HepG2 (cell line): ENCODE measurements at regions not wholly inside any gene's neighbourhood (a gene's known extent, or its start where the extent isn't known, plus 50 kb on each side); places are given as distances from the start of the nearest gene placed in this dataset.

Source experiments
- CC2D1A ChIP-seq: sonication (generic); formaldehyde crosslinking; IDR thresholded peaks from 2 replicates; pipeline ENCODE4 v1.8.1; 2023; ENCODE audit warnings: mild to moderate bottlenecking, missing genetic modification reagents
- CEBPZ ChIP-seq: IDR thresholded peaks from 2 replicates; pipeline ENCODE4 v1.6.1; 2012; ENCODE audit warnings: low read length, improper control_type of control experiment
- DDIT3 ChIP-seq: sonication (generic); formaldehyde crosslinking; IDR thresholded peaks from 2 replicates; pipeline ENCODE4 v1.4.0; 2020; ENCODE audit warnings: mild to moderate bottlenecking, missing genetic modification reagents
- DRAP1 ChIP-seq: IDR thresholded peaks from 2 replicates; pipeline ENCODE4 v1.6.1; 2016; ENCODE audit warnings: missing genetic modification reagents, missing compliant biosample characterization
- FOXO4 ChIP-seq: sonication (generic); formaldehyde crosslinking; conservative IDR thresholded peaks from 2 replicates; pipeline ENCODE4 v1.8.1; 2023; ENCODE audit warnings: missing genetic modification reagents
- FOXP1 ChIP-seq, 2 experiments: fragments of 450-650 bp in 1 of 2; IDR thresholded peaks; 2 replicates each; pipeline ENCODE4 v1.6.1; 2017 to 2018; ENCODE audit warnings: antibody characterized with exemption in 1 of 2
- NCOR1 ChIP-seq: fragments of 200-600 bp; sonication (generic); IDR thresholded peaks from 2 replicates; pipeline ENCODE4 v1.7.0; 2017; ENCODE audit warnings: antibody characterized with exemption, low read length, borderline replicate concordance
- NFKBIZ ChIP-seq: IDR thresholded peaks from 2 replicates; pipeline ENCODE4 v1.6.1; 2018; ENCODE audit warnings: missing genetic modification reagents, missing compliant biosample characterization
- NFYC ChIP-seq: IDR thresholded peaks from 2 replicates; pipeline ENCODE4 v1.6.1; 2016; ENCODE audit warnings: missing genetic modification reagents, missing compliant biosample characterization
- PAX8 ChIP-seq: sonication (generic); formaldehyde crosslinking; IDR thresholded peaks from 2 replicates; pipeline ENCODE4 v1.8.0; 2022; ENCODE audit warnings: mild to moderate bottlenecking, missing genetic modification reagents, borderline replicate concordance
- PRPF4 ChIP-seq: fragments of 200-400 bp; formaldehyde crosslinking; IDR thresholded peaks from 2 replicates; pipeline ENCODE4 v1.6.1; 2016; ENCODE audit warnings: low read length, low read depth; ENCODE audit not compliant: poor library complexity, severe bottlenecking
- RFX1 ChIP-seq: fragments of 450-650 bp; IDR thresholded peaks from 2 replicates; pipeline ENCODE4 v1.6.1; 2017
- TARDBP ChIP-seq: sonication (generic); formaldehyde crosslinking; IDR thresholded peaks from 2 replicates; pipeline ENCODE4 v1.8.0; 2022; ENCODE audit warnings: mild to moderate bottlenecking, missing genetic modification reagents
- TBX2 ChIP-seq: sonication (generic); formaldehyde crosslinking; IDR thresholded peaks from 2 replicates; pipeline ENCODE4 v1.5.0; 2020; ENCODE audit warnings: missing genetic modification reagents, mild to moderate bottlenecking, borderline replicate concordance
- U2AF1 ChIP-seq: fragments of 200-400 bp; formaldehyde crosslinking; optimal IDR thresholded peaks from 2 replicates; pipeline ENCODE3; 2017; ENCODE audit warnings: mild to moderate bottlenecking, low read depth, low read length
- ZGPAT ChIP-seq: IDR thresholded peaks from 2 replicates; pipeline ENCODE4 v1.6.1; 2016; ENCODE audit warnings: mild to moderate bottlenecking
- ZNF260 ChIP-seq: sonication (generic); formaldehyde crosslinking; IDR thresholded peaks from 2 replicates; pipeline ENCODE4 v1.4.0; 2020; ENCODE audit warnings: missing genetic modification reagents, low read depth, mild to moderate bottlenecking, borderline replicate concordance
- ZNF282 ChIP-seq: fragments of 450-650 bp; IDR thresholded peaks from 2 replicates; pipeline ENCODE4 v1.6.1; 2018; ENCODE audit not compliant: partially characterized antibody
- ZNF460 ChIP-seq: sonication (generic); formaldehyde crosslinking; IDR thresholded peaks from 2 replicates; pipeline ENCODE4 v1.5.1; 2020; ENCODE audit warnings: missing genetic modification reagents, mild to moderate bottlenecking, borderline replicate concordance
- ZNF644 ChIP-seq: IDR thresholded peaks from 2 replicates; pipeline ENCODE4 v1.6.1; 2016; ENCODE audit warnings: low read depth
- ZNF790 ChIP-seq: sonication (generic); formaldehyde crosslinking; IDR thresholded peaks from 2 replicates; pipeline ENCODE4 v1.8.0; 2022; ENCODE audit warnings: missing genetic modification reagents, mild to moderate bottlenecking, borderline replicate concordance
- ZNF839 ChIP-seq: sonication (generic); formaldehyde crosslinking; IDR thresholded peaks from 2 replicates; pipeline ENCODE4 v1.4.0; 2020; ENCODE audit warnings: missing genetic modification reagents, mild to moderate bottlenecking, borderline replicate concordance
- ZNF850 ChIP-seq: sonication (generic); formaldehyde crosslinking; conservative IDR thresholded peaks from 2 replicates; pipeline ENCODE4 v1.9.0; 2021; ENCODE audit warnings: mild to moderate bottlenecking, missing genetic modification reagents

GRCh38 chr20:25865715-25866656 is 169.3 kb upstream of the ZNF337 start (continued):
- no peak for TF ChIP-seq TARDBP (CRISPR knock-in tag)
- TF ChIP-seq U2AF1, result no peak
- TF ChIP-seq ZNF850 (CRISPR knock-in tag), result no peak
- no peak for TF ChIP-seq DDIT3
- TF ChIP-seq FOXP1 (IDR thresholded peaks at IDR 0.05), result no peak
- TF ChIP-seq FOXP1 (CRISPR knock-in tag; IDR thresholded peaks at IDR 0.05), result no peak
- TF ChIP-seq PRPF4, result no peak
- no peak for TF ChIP-seq ZNF282
- TF ChIP-seq ZGPAT (CRISPR knock-in tag), result peak; percentile 54; the same call in 1 of the 2 replicates
- TF ChIP-seq NFKBIZ (CRISPR knock-in tag), result no peak
- TF ChIP-seq ZNF644 (CRISPR knock-in tag), result no peak
- TF ChIP-seq PAX8 (CRISPR knock-in tag), result no peak
- no peak for TF ChIP-seq CEBPZ
- no peak for TF ChIP-seq NCOR1
- TF ChIP-seq TBX2 (CRISPR knock-in tag), result no peak
- no peak for TF ChIP-seq ZNF260 (CRISPR knock-in tag)
- no peak for TF ChIP-seq RFX1
- TF ChIP-seq ZNF460 (CRISPR knock-in tag), result no peak
- TF ChIP-seq ZNF790 (CRISPR knock-in tag), result no peak
- TF ChIP-seq FOXO4, result 0 out of 2 replicates have a peak, but pooled peaks have one; percentile 83
- TF ChIP-seq NFYC (CRISPR knock-in tag), result no peak
- no peak; the same call in 1 of the 2 replicates for TF ChIP-seq DRAP1 (CRISPR knock-in tag)
- TF ChIP-seq ZNF839 (CRISPR knock-in tag), result no peak
- TF ChIP-seq CC2D1A (CRISPR knock-in tag), result no peak
